OCI-LY7 (cell line): ENCODE measurements at regions not wholly inside any gene's neighbourhood (a gene's known extent, or its start where the extent isn't known, plus 50 kb on each side); places are given as distances from the start of the nearest gene placed in this dataset.
A peak's percentile ranks its signal among the peaks of the same experiment; 100 is the strongest.
"Not testable (repeated sequence)": the region's sequence is repeated elsewhere in the genome, so short reads cannot be mapped to it uniquely, and the experiment has no call there.

Source experiments
- BruUV-seq: library from RNA; stranded (reverse); fragments of 400-500 nt; replicated peaks from 2 replicates; lab custom pipeline; 2021; lab: Mats Ljungman, UMichigan
- CTCF ChIA-PET: fragments of 300-600 bp; sonication (Branson Sonifier 250); formaldehyde crosslinking; loops from one replicate; lab custom pipeline; 2022; ENCODE audit warnings: antibody characterized with exemption; ENCODE audit not compliant: unreplicated experiment; lab: Charles Lee
- POLR2A ChIA-PET: fragments of 300-600 bp; sonication (Branson Sonifier 250); formaldehyde crosslinking; loops from one replicate; lab custom pipeline; 2022; ENCODE audit warnings: antibody characterized with exemption; lab: Charles Lee
- DNase-seq: peaks from one replicate; pipeline ENCODE4 v3.0.0-alpha.2; 2015; ENCODE audit warnings: low spot score
- H2AFZ ChIP-seq: fragments of 200-600 bp; sonication (generic), shearing (Covaris generic); 2 replicates; pipeline ENCODE4 v1.6.1; 2014; ENCODE audit warnings: mild to moderate bottlenecking, antibody characterized with exemption, low read length, moderate library complexity
- H3K27ac ChIP-seq: fragments of 200-600 bp; sonication (generic); 2 replicates; pipeline ENCODE4 v1.5.1; 2014; ENCODE audit warnings: mixed run types, low read depth, mild to moderate bottlenecking, moderate library complexity, low read length, inconsistent platforms; ENCODE audit not compliant: poor library complexity, severe bottlenecking
- H3K36me3 ChIP-seq: fragments of 200-600 bp; sonication (generic); 2 replicates; pipeline ENCODE4 v1.6.1; 2014; ENCODE audit warnings: mild to moderate bottlenecking, antibody characterized with exemption, low read length, moderate library complexity, mixed read lengths; ENCODE audit not compliant: insufficient read depth
- H3K4me1 ChIP-seq: fragments of 200-600 bp; sonication (generic); 2 replicates; pipeline ENCODE4 v1.5.1; 2014; ENCODE audit warnings: mild to moderate bottlenecking, low read length; ENCODE audit not compliant: insufficient read depth, poor library complexity, severe bottlenecking
- H3K4me2 ChIP-seq: fragments of 200-600 bp; sonication (generic); 2 replicates; pipeline ENCODE4 v1.6.1; 2014; ENCODE audit warnings: mild to moderate bottlenecking, low read length
- H3K4me3 ChIP-seq: fragments of 200-600 bp; sonication (generic); 2 replicates; pipeline ENCODE4 v1.5.1; 2014; ENCODE audit warnings: mild to moderate bottlenecking, low read depth, low read length; ENCODE audit not compliant: poor library complexity, severe bottlenecking
- H3K79me2 ChIP-seq: fragments of 200-600 bp; sonication (generic); 2 replicates; pipeline ENCODE4 v1.6.1; 2016; ENCODE audit warnings: low read depth, mild to moderate bottlenecking, low read length, moderate library complexity, mixed read lengths; ENCODE audit not compliant: insufficient read depth
- H3K9me2 ChIP-seq: fragments of 200-600 bp; sonication (generic); 2 replicates; pipeline ENCODE4 v1.6.1; 2016; ENCODE audit warnings: mild to moderate bottlenecking, low read length, mixed read lengths; ENCODE audit not compliant: insufficient read depth
- H3K9me3 ChIP-seq: fragments of 200-600 bp; sonication (generic); 2 replicates; pipeline ENCODE4 v1.6.1; 2014; ENCODE audit warnings: mild to moderate bottlenecking, mixed run types, low read length, mixed read lengths
- H4K20me1 ChIP-seq: fragments of 200-600 bp; sonication (generic); 2 replicates; pipeline ENCODE4 v1.6.1; 2014; ENCODE audit warnings: mild to moderate bottlenecking, antibody characterized with exemption, low read length, moderate library complexity, mixed read lengths; ENCODE audit not compliant: insufficient read depth
- EZH2phosphoT487 ChIP-seq: fragments of 200-600 bp; sonication (generic); IDR thresholded peaks from 2 replicates; pipeline ENCODE4 v1.6.1; 2018; ENCODE audit warnings: low read depth, borderline replicate concordance, mild to moderate bottlenecking, mixed run types, antibody characterized with exemption, low read length, moderate library complexity, mixed read lengths
- intact Hi-C: fragments of 100-400 bp; cut with micrococcal nuclease; formaldehyde crosslinking; loops from one replicate; pipeline ENCODE4 v1.10.0; 2022; ENCODE audit not compliant: unreplicated experiment
- TF ChIP-seq, protein P1 (sequence below): fragments of 200-600 bp; sonication (generic); conservative IDR thresholded peaks from 2 replicates; pipeline ENCODE4 v1.5.1; 2014; ENCODE audit warnings: mild to moderate bottlenecking, antibody characterized with exemption, low read length, moderate library complexity, mixed read lengths

GRCh38 chr6:40831381-40831780 is 207.6 kb downstream of the UNC5CL start:
- H3K9me3 ChIP-seq = no peaks in the 10 kb centered on the region
- CTCF ChIA-PET = no interaction called here
- no peaks in the 10 kb centered on the region for H3K4me1 ChIP-seq
- intact Hi-C loops = no loop called here
- H3K4me2 ChIP-seq = no peak overlapping the region
- H3K36me3 ChIP-seq = no peaks in the 10 kb centered on the region
- POLR2A ChIA-PET = no interaction called here
- no peak overlapping the region for H3K27ac ChIP-seq
- no peaks in the 10 kb centered on the region for H3K79me2 ChIP-seq
- H2AFZ ChIP-seq = no peak overlapping the region
- no peak for DNase-seq
- no peak overlapping the region for H3K4me3 ChIP-seq
- no peaks in the 10 kb centered on the region for H3K9me2 ChIP-seq
- BruUV-seq = no TSS peak
- H4K20me1 ChIP-seq = no peaks in the 10 kb centered on the region
- TF ChIP-seq EZH2phosphoT487 = no peak
- TF ChIP-seq, protein P1, sequence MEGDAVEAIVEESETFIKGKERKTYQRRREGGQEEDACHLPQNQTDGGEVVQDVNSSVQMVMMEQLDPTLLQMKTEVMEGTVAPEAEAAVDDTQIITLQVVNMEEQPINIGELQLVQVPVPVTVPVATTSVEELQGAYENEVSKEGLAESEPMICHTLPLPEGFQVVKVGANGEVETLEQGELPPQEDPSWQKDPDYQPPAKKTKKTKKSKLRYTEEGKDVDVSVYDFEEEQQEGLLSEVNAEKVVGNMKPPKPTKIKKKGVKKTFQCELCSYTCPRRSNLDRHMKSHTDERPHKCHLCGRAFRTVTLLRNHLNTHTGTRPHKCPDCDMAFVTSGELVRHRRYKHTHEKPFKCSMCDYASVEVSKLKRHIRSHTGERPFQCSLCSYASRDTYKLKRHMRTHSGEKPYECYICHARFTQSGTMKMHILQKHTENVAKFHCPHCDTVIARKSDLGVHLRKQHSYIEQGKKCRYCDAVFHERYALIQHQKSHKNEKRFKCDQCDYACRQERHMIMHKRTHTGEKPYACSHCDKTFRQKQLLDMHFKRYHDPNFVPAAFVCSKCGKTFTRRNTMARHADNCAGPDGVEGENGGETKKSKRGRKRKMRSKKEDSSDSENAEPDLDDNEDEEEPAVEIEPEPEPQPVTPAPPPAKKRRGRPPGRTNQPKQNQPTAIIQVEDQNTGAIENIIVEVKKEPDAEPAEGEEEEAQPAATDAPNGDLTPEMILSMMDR = no peak

GRCh38 chr6:40825102-40825501 is 213.9 kb downstream of the UNC5CL start:
- H3K9me2 ChIP-seq = no peaks in the 10 kb centered on the region
- H4K20me1 ChIP-seq = no peaks in the 10 kb centered on the region
- H3K4me3 ChIP-seq = no peak overlapping the region
- CTCF ChIA-PET = no interaction called here
- no peak overlapping the region for H3K27ac ChIP-seq
- H3K4me2 ChIP-seq = no peak overlapping the region
- H3K9me3 ChIP-seq = no peaks in the 10 kb centered on the region
- no peak for DNase-seq
- no peak for TF ChIP-seq EZH2phosphoT487
- TF ChIP-seq, protein P1 = no peak
- BruUV-seq = no TSS peak
- intact Hi-C loops = no loop called here
- H3K79me2 ChIP-seq = no peaks in the 10 kb centered on the region
- no peaks in the 10 kb centered on the region for H3K36me3 ChIP-seq
- H3K4me1 ChIP-seq = no peaks in the 10 kb centered on the region
- POLR2A ChIA-PET = interaction anchor here (0.7 kb wide), 1 partner anchor 314 kb away, joined by 4 read pairs; no protein-coding TSS in a partner anchor
- no peak overlapping the region for H2AFZ ChIP-seq

GRCh38 chr6:40823917-40824891 is 214.8 kb downstream of the UNC5CL start:
- H4K20me1 ChIP-seq, H3K4me1 ChIP-seq, H3K9me2 ChIP-seq, CTCF ChIA-PET, H3K4me3 ChIP-seq, intact Hi-C loops, BruUV-seq, POLR2A ChIA-PET, H3K27ac ChIP-seq, H3K4me2 ChIP-seq, H3K9me3 ChIP-seq, H3K36me3 ChIP-seq, H3K79me2 ChIP-seq, H2AFZ ChIP-seq: not testable (repeated sequence)
- peak; percentile 56 for DNase-seq
- TF ChIP-seq, protein P1 = peak; percentile 71
